HCT116 (cell line): ENCODE measurements at regions not wholly inside any gene's neighbourhood (a gene's known extent, or its start where the extent isn't known, plus 50 kb on each side); places are given as distances from the start of the nearest gene placed in this dataset.

Experiments
- ATAC-seq: fragments of 200-7000 bp; cut with Tn5 transposase; 2 replicates; pipeline ENCODE4 v1.9.1; 2020; ENCODE audit warnings: mild to moderate bottlenecking, moderate library complexity
- BruUV-seq: library from RNA; stranded (reverse); fragments of 400-500 nt; replicated peaks from 2 replicates; lab custom pipeline; 2021; lab: Mats Ljungman, UMichigan
- CTCF ChIA-PET: fragments of 300-600 bp; sonication (Branson Sonifier 250); formaldehyde crosslinking; loops from one replicate; lab custom pipeline; 2021; ENCODE audit warnings: antibody characterized with exemption; lab: Charles Lee
- POLR2A ChIA-PET: fragments of 300-600, 350-600 bp; sonication (Branson Sonifier 250); formaldehyde crosslinking; loops from one replicate; lab custom pipeline; 2021; ENCODE audit warnings: antibody characterized with exemption; lab: Charles Lee
- RAD21 ChIA-PET, 2 experiments: fragments of 300-600 bp; sonication (Branson Sonifier 250); formaldehyde crosslinking; loops; one replicate each; lab custom pipeline; 2023; ENCODE audit warnings: low total read pairs in 2 of 2; ENCODE audit not compliant: uncharacterized antibody in 2 of 2, unreplicated experiment in 2 of 2, low non-redundant PET in 1 of 2; lab: Charles Lee
- DNase-seq: peaks from one replicate; pipeline ENCODE4 v3.0.0-alpha.2; 2010; ENCODE audit warnings: low read depth, low spot score
- H2AFZ ChIP-seq: fragments of 200-600 bp; shearing (Covaris generic), sonication (generic); 2 replicates; pipeline ENCODE4 v1.6.1; 2017; ENCODE audit warnings: low read depth, mixed run types, mixed read lengths, antibody characterized with exemption, low read length; ENCODE audit not compliant: poor library complexity, severe bottlenecking
- H3K27ac ChIP-seq: 2 replicates; pipeline ENCODE4 v1.5.1; 2012; ENCODE audit warnings: low read depth, low read length
- H3K27me3 ChIP-seq: fragments of 200-600 bp; sonication (generic); 2 replicates; pipeline ENCODE4 v1.6.1; 2016; ENCODE audit warnings: mixed run types, low read length, mixed read lengths; ENCODE audit not compliant: insufficient read depth
- H3K36me3 ChIP-seq, 2 experiments: fragments of 200-500 bp in 1 of 2; fragments of 200-600 bp in 1 of 2; sonication (Bioruptor generic) in 1 of 2; sonication (generic) in 1 of 2; 2 replicates each; pipeline versions ENCODE4 v1.5.1 to v1.6.1; 2014 to 2016; ENCODE audit warnings: low read length in 2 of 2, inconsistent platforms in 1 of 2, mixed read lengths in 1 of 2, mixed run types in 1 of 2; ENCODE audit not compliant: insufficient read depth in 2 of 2, control insufficient read depth in 1 of 2
- H3K4me1 ChIP-seq, 2 experiments: fragments of 200-600 bp in 1 of 2; sonication (generic) in 1 of 2; 2 replicates each; pipeline versions ENCODE4 v1.5.1 to v1.6.1; 2012 to 2017; ENCODE audit warnings: low read length in 2 of 2, inconsistent platforms in 1 of 2, mild to moderate bottlenecking in 1 of 2, mixed read lengths in 1 of 2, mixed run types in 1 of 2, moderate library complexity in 1 of 2; ENCODE audit not compliant: insufficient read depth in 2 of 2, control insufficient read depth in 1 of 2
- H3K4me2 ChIP-seq: fragments of 200-600 bp; sonication (generic); 2 replicates; pipeline ENCODE4 v1.6.1; 2017; ENCODE audit warnings: mixed run types, low read length, mixed read lengths
- H3K4me3 ChIP-seq, 2 experiments: fragments of 200-600 bp in 1 of 2; sonication (generic) in 1 of 2; replicated peaks in 1 of 2; 2 replicates each; pipeline ENCODE4 v1.5.1; 2011 to 2016; ENCODE audit warnings: low read length in 2 of 2, control low read depth in 1 of 2, low read depth in 1 of 2, mild to moderate bottlenecking in 1 of 2, mixed read lengths in 1 of 2, mixed run types in 1 of 2
- H3K79me2 ChIP-seq: fragments of 200-600 bp; sonication (generic); 2 replicates; pipeline ENCODE4 v1.6.1; 2017; ENCODE audit warnings: mild to moderate bottlenecking, mixed run types, low read length, moderate library complexity, mixed read lengths; ENCODE audit not compliant: insufficient read depth
- H3K9ac ChIP-seq: fragments of 200-600 bp; sonication (generic); 2 replicates; pipeline ENCODE4 v1.6.1; 2016; ENCODE audit warnings: low read length, mixed read lengths
- H3K9me2 ChIP-seq: fragments of 200-600 bp; sonication (generic), shearing (Covaris generic); 2 replicates; pipeline ENCODE4 v1.6.1; 2017; ENCODE audit warnings: mixed run types, mild to moderate bottlenecking, moderate library complexity; ENCODE audit not compliant: insufficient read depth
- H3K9me3 ChIP-seq, 2 experiments: fragments of 200-500 bp in 1 of 2; fragments of 200-600 bp in 1 of 2; sonication (Bioruptor generic) in 1 of 2; sonication (generic) in 1 of 2; 2 replicates each; pipeline ENCODE4 v1.6.1; 2014 to 2017; ENCODE audit warnings: low read length in 2 of 2, mixed read lengths in 2 of 2, inconsistent platforms in 1 of 2, low read depth in 1 of 2, mild to moderate bottlenecking in 1 of 2, mixed run types in 1 of 2, moderate library complexity in 1 of 2; ENCODE audit not compliant: control insufficient read depth in 1 of 2, insufficient read depth in 1 of 2
- H4K20me1 ChIP-seq: fragments of 200-600 bp; sonication (generic), shearing (Covaris generic); 2 replicates; pipeline ENCODE4 v1.6.1; 2017; ENCODE audit warnings: mixed run types, mild to moderate bottlenecking, moderate library complexity; ENCODE audit not compliant: insufficient read depth
- CEBPB ChIP-seq: IDR thresholded peaks from 2 replicates; pipeline ENCODE4 v1.6.1; 2012; ENCODE audit warnings: low read depth
- EGR1 ChIP-seq: IDR thresholded peaks from 2 replicates; pipeline ENCODE4 v1.6.1; 2012; ENCODE audit warnings: low read depth
- EZH2 ChIP-seq: fragments of 200-600 bp; sonication (generic); IDR thresholded peaks from 2 replicates; pipeline ENCODE4 v1.6.1; 2017; ENCODE audit warnings: antibody characterized with exemption, mixed run types
- EZH2phosphoT487 ChIP-seq: fragments of 200-600 bp; IDR thresholded peaks from 2 replicates; pipeline ENCODE4 v1.6.1; 2018; ENCODE audit warnings: antibody characterized with exemption, borderline replicate concordance
- FOSL1 ChIP-seq: IDR thresholded peaks from 2 replicates; pipeline ENCODE4 v1.6.1; 2012; ENCODE audit warnings: low read depth
- RAD21 ChIP-seq: IDR thresholded peaks from 2 replicates; pipeline ENCODE4 v1.6.1; 2012; ENCODE audit warnings: low read depth, mild to moderate bottlenecking
- SP1 ChIP-seq: IDR thresholded peaks from 2 replicates; pipeline ENCODE4 v1.6.1; 2012; ENCODE audit warnings: low read depth
- SRF ChIP-seq: IDR thresholded peaks from 2 replicates; pipeline ENCODE4 v1.6.1; 2012; ENCODE audit warnings: low read depth
- YY1 ChIP-seq: IDR thresholded peaks from 2 replicates; pipeline ENCODE4 v1.6.1; 2011; ENCODE audit warnings: low read length, low read depth, moderate library complexity, mild to moderate bottlenecking; ENCODE audit not compliant: insufficient replicate concordance; ENCODE audit errors: extremely low read depth
- ZNF274 ChIP-seq: fragments of 200-500 bp; sonication (Bioruptor generic); IDR thresholded peaks from 2 replicates; pipeline ENCODE4 v1.6.1; 2014; ENCODE audit warnings: mild to moderate bottlenecking, low read depth, low read length, inconsistent platforms
- intact Hi-C: fragments of 100-400 bp; cut with micrococcal nuclease; formaldehyde crosslinking; loops from 2 replicates; pipeline ENCODE4 v1.10.0; 2022
- TF ChIP-seq, protein P1 (sequence below): IDR thresholded peaks from 2 replicates; pipeline ENCODE4 v1.6.1; 2011; ENCODE audit warnings: mild to moderate bottlenecking, low read length, moderate library complexity; ENCODE audit not compliant: insufficient replicate concordance; ENCODE audit errors: extremely low read depth
- TF ChIP-seq, protein P2 (sequence below): IDR thresholded peaks from 2 replicates; pipeline ENCODE4 v1.6.1; 2012; ENCODE audit warnings: low read depth
- TF ChIP-seq, protein P3 (sequence below): IDR thresholded peaks from 2 replicates; pipeline ENCODE4 v1.6.1; 2012

DNA sequence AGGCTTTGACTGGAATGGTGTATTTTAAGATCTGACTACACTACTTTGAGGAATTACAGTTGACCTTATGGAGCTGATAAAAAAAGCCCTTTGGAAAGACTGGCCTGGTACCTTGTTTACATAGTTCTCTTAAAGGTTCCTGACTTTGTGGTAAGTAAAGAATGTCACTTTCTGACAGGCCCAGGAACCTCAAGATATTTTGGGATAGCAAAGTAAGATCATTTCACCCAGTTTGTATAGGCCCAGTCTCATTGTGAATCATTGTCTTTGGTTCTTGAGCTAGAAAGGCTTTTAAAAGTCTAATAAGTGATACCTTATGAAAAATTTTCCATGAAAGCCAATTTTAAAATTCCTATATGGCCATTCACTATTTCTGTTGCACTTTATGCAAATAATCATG lies 316.3 kb upstream of the LRRTM4 start:
- no peak for DNase-seq
- H2AFZ ChIP-seq: no peak overlapping the region
- no TSS peak for BruUV-seq
- H3K79me2 ChIP-seq: no peaks in the 10 kb centered on the region
- H3K27ac ChIP-seq: no peak overlapping the region
- H3K9me3 ChIP-seq: peaks cover 13 to 14% of the 10 kb centered on the region in 2 experiments; a peak in 2 of 4 replicates
- CTCF ChIA-PET: no interaction called here
- no peak overlapping the region for H3K4me3 ChIP-seq
- TF ChIP-seq SP1: no peak
- TF ChIP-seq EZH2: no peak
- no peak for TF ChIP-seq FOSL1
- TF ChIP-seq ZNF274: no peak
- TF ChIP-seq, protein P1, sequence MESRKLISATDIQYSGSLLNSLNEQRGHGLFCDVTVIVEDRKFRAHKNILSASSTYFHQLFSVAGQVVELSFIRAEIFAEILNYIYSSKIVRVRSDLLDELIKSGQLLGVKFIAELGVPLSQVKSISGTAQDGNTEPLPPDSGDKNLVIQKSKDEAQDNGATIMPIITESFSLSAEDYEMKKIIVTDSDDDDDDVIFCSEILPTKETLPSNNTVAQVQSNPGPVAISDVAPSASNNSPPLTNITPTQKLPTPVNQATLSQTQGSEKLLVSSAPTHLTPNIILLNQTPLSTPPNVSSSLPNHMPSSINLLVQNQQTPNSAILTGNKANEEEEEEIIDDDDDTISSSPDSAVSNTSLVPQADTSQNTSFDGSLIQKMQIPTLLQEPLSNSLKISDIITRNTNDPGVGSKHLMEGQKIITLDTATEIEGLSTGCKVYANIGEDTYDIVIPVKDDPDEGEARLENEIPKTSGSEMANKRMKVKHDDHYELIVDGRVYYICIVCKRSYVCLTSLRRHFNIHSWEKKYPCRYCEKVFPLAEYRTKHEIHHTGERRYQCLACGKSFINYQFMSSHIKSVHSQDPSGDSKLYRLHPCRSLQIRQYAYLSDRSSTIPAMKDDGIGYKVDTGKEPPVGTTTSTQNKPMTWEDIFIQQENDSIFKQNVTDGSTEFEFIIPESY: no peak
- no peak for TF ChIP-seq RAD21
- no peak for TF ChIP-seq CEBPB
- no peak for TF ChIP-seq SRF
- TF ChIP-seq, protein P2, sequence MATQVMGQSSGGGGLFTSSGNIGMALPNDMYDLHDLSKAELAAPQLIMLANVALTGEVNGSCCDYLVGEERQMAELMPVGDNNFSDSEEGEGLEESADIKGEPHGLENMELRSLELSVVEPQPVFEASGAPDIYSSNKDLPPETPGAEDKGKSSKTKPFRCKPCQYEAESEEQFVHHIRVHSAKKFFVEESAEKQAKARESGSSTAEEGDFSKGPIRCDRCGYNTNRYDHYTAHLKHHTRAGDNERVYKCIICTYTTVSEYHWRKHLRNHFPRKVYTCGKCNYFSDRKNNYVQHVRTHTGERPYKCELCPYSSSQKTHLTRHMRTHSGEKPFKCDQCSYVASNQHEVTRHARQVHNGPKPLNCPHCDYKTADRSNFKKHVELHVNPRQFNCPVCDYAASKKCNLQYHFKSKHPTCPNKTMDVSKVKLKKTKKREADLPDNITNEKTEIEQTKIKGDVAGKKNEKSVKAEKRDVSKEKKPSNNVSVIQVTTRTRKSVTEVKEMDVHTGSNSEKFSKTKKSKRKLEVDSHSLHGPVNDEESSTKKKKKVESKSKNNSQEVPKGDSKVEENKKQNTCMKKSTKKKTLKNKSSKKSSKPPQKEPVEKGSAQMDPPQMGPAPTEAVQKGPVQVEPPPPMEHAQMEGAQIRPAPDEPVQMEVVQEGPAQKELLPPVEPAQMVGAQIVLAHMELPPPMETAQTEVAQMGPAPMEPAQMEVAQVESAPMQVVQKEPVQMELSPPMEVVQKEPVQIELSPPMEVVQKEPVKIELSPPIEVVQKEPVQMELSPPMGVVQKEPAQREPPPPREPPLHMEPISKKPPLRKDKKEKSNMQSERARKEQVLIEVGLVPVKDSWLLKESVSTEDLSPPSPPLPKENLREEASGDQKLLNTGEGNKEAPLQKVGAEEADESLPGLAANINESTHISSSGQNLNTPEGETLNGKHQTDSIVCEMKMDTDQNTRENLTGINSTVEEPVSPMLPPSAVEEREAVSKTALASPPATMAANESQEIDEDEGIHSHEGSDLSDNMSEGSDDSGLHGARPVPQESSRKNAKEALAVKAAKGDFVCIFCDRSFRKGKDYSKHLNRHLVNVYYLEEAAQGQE: no peak
- no peak for TF ChIP-seq EZH2phosphoT487
- TF ChIP-seq YY1: no peak
- no peak for TF ChIP-seq EGR1
- TF ChIP-seq, protein P3, sequence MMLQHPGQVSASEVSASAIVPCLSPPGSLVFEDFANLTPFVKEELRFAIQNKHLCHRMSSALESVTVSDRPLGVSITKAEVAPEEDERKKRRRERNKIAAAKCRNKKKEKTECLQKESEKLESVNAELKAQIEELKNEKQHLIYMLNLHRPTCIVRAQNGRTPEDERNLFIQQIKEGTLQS: no peak
- H3K9me2 ChIP-seq: no peaks in the 10 kb centered on the region
- RAD21 ChIA-PET: no interaction called here
- no peak for ATAC-seq
- H3K27me3 ChIP-seq: no peaks in the 10 kb centered on the region
- H3K4me2 ChIP-seq: no peak overlapping the region
- H4K20me1 ChIP-seq: no peaks in the 10 kb centered on the region
- H3K4me1 ChIP-seq: no peaks in the 10 kb centered on the region
- POLR2A ChIA-PET: no interaction called here
- no peaks in the 10 kb centered on the region for H3K36me3 ChIP-seq
- intact Hi-C loops: no loop called here
- no peak overlapping the region for H3K9ac ChIP-seq
